ENCODE measurements at regions not wholly inside any gene's neighbourhood (a gene's known extent, or its start where the extent isn't known, plus 50 kb on each side); places are given as distances from the start of the nearest gene placed in this dataset.

- TF ChIP-seq ZNF331 (CRISPR knock-in tag; IDR thresholded peaks at IDR 0.05; ENCODE audit: low read depth) (no peak), CTCF (conservative IDR thresholded peaks at IDR 0.05; ENCODE audit: low read depth in 2 of 2) (no peak), EZH2phosphoT487 (IDR thresholded peaks at IDR 0.05; ENCODE audit: unreplicated experiment) (no peak), POLR2AphosphoS5 (IDR thresholded peaks at IDR 0.05; ENCODE audit: low read depth) (no peak), REST (IDR thresholded peaks at IDR 0.05; ENCODE audit: unreplicated experiment) (no peak), EZH2 (IDR thresholded peaks at IDR 0.05; ENCODE audit: low read depth, unreplicated experiment) (no peak), ETS1 (IDR thresholded peaks at IDR 0.05) (no peak), NANOG (IDR thresholded peaks at IDR 0.05; ENCODE audit: borderline replicate concordance) (no peak)
Measured at GRCh38 chr4:170610434-170610833, 520.7 kb upstream of the AADAT start.

Data from GM23338 (cell line).